Ovary (tissue), 7 donors: ENCODE measurements at regions not wholly inside any gene's neighbourhood (a gene's known extent, or its start where the extent isn't known, plus 50 kb on each side); places are given as distances from the start of the nearest gene placed in this dataset.

ENCODE experiments used
- DNase-seq, 5 donors: peaks; one replicate each; pipeline ENCODE4 v3.0.0-alpha.2; 2019 to 2020
- H3K27ac ChIP-seq, 2 donors: fragments of 200-600 bp; one replicate each; pipeline versions ENCODE4 v1.5.1 to v1.8.0; 2019 to 2022
- H3K27me3 ChIP-seq: fragments of 200-600 bp; one replicate; pipeline ENCODE4 v1.8.0; 2022
- H3K36me3 ChIP-seq: fragments of 200-600 bp; sonication (generic); one replicate; pipeline ENCODE4 v1.5.1; 2019
- H3K4me1 ChIP-seq: one replicate; pipeline ENCODE4 v1.8.1; 2013; ENCODE audit warnings: mild to moderate bottlenecking, moderate library complexity; ENCODE audit not compliant: insufficient read depth
- H3K4me3 ChIP-seq: fragments of 200-600 bp; sonication (generic); one replicate; pipeline ENCODE4 v1.5.1; 2017
- H3K9me3 ChIP-seq, 2 donors: fragments of 200-600 bp in 1 of 2; sonication (generic) in 1 of 2; one replicate each; pipeline versions ENCODE4 v1.5.1 to v1.8.1; 2013 to 2019; ENCODE audit warnings: mild to moderate bottlenecking in 1 of 2, moderate library complexity in 1 of 2
- EP300 ChIP-seq: sonication (generic); formaldehyde crosslinking; IDR thresholded peaks from one replicate; pipeline ENCODE4 v1.6.1; 2017; ENCODE audit warnings: antibody characterized with exemption
- POLR2A ChIP-seq: fragments of 450-650 bp; IDR thresholded peaks from one replicate; pipeline ENCODE4 v1.6.1; 2017; ENCODE audit warnings: antibody characterized with exemption, mild to moderate bottlenecking, moderate library complexity
- WGBS, 3 donors: extraction: QIAGEN DNeasy Blood & Tissue Kit in 1 of 3; methylation state at CpG; one replicate each; pipeline versions ENCODE4 v1.1.5 to v1.1.7; 2013 to 2017; 5-methylcytosine and 5-hydroxymethylcytosine counted together
- intact Hi-C, 4 donors: fragments of 100-400 bp; cut with DNase I; formaldehyde crosslinking; loops; one replicate each; pipeline versions ENCODE4 v1.11.0 to v1.15.1; 2022 to 2023
- TF ChIP-seq, protein P1 (sequence below), 3 donors: fragments of 450-650 bp in 2 of 3; fragments of 200-600 bp in 1 of 3; IDR thresholded peaks; one replicate each; pipeline versions ENCODE4 v1.5.1 to v1.8.0; 2016 to 2022; ENCODE audit warnings: antibody characterized with exemption in 3 of 3, mild to moderate bottlenecking in 1 of 3
- donor health status: DM: no; HTN: no; CAD: no; lungs with moderate emphysema.
- donor health status: DM: no; HTN: no; CAD: no.
- donor health status: Bipolar disorder and iron deficiency.
- donor health status: DM: no; HTN: no; CAD: no.
- donor health status: DM: yes; HTN: yes; CAD: no.

- 40 to 52% (median 51%) methylated on average over 4 of the region's 4 CpGs for WGBS, 3 donors
- TF ChIP-seq, protein P1, sequence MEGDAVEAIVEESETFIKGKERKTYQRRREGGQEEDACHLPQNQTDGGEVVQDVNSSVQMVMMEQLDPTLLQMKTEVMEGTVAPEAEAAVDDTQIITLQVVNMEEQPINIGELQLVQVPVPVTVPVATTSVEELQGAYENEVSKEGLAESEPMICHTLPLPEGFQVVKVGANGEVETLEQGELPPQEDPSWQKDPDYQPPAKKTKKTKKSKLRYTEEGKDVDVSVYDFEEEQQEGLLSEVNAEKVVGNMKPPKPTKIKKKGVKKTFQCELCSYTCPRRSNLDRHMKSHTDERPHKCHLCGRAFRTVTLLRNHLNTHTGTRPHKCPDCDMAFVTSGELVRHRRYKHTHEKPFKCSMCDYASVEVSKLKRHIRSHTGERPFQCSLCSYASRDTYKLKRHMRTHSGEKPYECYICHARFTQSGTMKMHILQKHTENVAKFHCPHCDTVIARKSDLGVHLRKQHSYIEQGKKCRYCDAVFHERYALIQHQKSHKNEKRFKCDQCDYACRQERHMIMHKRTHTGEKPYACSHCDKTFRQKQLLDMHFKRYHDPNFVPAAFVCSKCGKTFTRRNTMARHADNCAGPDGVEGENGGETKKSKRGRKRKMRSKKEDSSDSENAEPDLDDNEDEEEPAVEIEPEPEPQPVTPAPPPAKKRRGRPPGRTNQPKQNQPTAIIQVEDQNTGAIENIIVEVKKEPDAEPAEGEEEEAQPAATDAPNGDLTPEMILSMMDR (IDR thresholded peaks at IDR 0.05): no peak
- no peaks in the 10 kb centered on the region for H3K27me3 ChIP-seq
- intact Hi-C loops: no loop called here
- DNase-seq: no peak
- H3K4me3 ChIP-seq: no peak overlapping the region
- H3K36me3 ChIP-seq: no peaks in the 10 kb centered on the region
- H3K27ac ChIP-seq: no peak overlapping the region
- H3K4me1 ChIP-seq: no peaks in the 10 kb centered on the region
- H3K9me3 ChIP-seq: no peaks in the 10 kb centered on the region
Measured at GRCh38 chrX:4809571-4809970, 1096.1 kb upstream of the PRKX start.

DNA sequence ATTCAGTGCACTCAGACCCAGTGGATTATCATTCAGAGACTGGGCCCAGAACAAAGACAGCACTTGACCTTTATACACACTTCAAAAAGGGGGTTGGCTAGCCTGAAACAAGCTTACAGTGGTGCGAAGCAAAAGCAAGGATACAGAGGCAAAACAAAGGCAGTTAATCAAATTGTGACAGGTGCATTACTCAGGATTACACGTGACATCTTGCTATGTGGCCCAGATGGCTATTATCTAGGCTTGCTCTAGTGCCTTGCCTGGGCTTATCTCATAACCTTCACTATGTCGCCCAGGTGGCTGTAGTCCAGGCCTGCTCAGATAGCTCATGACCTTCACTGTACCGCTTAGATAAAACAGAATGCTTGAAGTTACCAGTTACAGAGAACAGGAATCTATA is 1092.1 kb upstream of the PRKX start:
- no peaks in the 10 kb centered on the region for H3K36me3 ChIP-seq
- no peaks in the 10 kb centered on the region for H3K9me3 ChIP-seq
- no peak overlapping the region for H3K27ac ChIP-seq
- no peaks in the 10 kb centered on the region for H3K27me3 ChIP-seq
- no peak overlapping the region for H3K4me3 ChIP-seq
- DNase-seq: no peak
- TF ChIP-seq EP300 (no peak), POLR2A (no peak)
- H3K4me1 ChIP-seq: no peaks in the 10 kb centered on the region
- intact Hi-C loops: no loop called here
- WGBS, 3 donors: 9 to 28% (median 9%) methylated on average over 4 of the region's 4 CpGs

DNA sequence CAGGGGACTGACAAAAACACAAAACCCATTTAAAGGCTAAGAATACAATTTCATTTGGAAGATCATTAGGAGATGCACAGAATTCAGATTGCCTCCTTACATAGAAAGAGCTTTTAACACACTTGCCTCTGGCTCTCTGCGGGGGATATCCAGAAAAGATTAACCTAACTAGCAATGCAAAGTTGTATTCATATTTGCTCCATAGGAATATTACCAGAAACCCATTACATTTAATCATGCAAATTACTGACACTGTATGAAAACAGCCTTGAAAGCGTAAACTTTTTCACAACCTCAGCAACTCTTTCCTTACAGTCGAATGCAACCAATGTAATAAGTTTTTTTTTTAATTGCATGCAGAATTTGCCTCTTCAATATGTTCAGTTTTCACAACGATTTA is 1087.3 kb upstream of the PRKX start:
- H3K27me3 ChIP-seq: no peaks in the 10 kb centered on the region
- WGBS, 3 donors: 65 to 80% (median 70%) methylated on average over 4 of the region's 4 CpGs
- TF ChIP-seq EP300: no peak

DNA sequence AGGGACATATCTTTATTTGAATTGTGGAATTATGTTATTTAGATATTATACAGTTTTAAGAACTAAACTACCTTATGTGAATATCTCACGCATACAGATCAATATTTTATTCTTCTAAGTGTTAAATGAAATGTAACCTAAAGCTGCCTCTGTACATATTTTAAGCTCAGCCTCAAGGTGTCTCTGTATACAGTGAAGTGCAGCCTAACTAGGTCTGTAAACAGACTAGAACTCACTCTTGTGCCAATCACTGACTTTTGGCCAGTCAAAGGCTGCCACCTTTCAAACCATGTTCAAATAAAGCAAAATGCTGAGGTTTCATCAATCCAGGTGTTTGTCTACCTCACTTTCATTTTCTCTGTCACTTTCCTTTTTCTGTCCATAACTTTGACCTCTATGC is 1074.5 kb upstream of the PRKX start:
- H3K4me3 ChIP-seq: no peak overlapping the region
- intact Hi-C loops: no loop called here
- 85 to 87% (median 86%) methylated on average over 1 of the region's 1 CpG for WGBS, 3 donors

More for the DNA sequence above, 1087.3 kb upstream of the PRKX start:
- H3K36me3 ChIP-seq: no peaks in the 10 kb centered on the region
- no peak for DNase-seq
- intact Hi-C loops: no loop called here
- no peak overlapping the region for H3K27ac ChIP-seq
- H3K4me3 ChIP-seq: no peak overlapping the region
- H3K9me3 ChIP-seq: no peaks in the 10 kb centered on the region
- no peaks in the 10 kb centered on the region for H3K4me1 ChIP-seq

DNA sequence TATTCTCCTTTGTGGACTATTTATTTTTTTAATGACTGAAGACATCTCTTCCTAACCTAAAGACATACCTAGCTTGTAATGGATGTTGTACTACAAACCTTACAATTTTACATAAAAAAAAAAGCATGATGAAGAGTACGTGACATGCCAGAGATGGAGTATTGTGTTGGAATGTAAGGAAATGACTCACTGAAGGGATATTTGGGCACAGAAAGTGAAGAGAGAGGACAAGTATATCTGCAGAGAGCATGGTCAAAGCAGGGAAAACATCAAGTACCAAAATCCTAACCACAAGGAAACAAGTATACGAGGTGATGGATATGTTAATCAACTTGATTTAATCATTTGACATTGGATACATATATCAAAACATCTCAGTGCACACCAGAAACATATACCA is 1051.4 kb upstream of the PRKX start:
- H3K9me3 ChIP-seq: no peaks in the 10 kb centered on the region
- 68 to 74% (median 70%) methylated on average over 2 of the region's 2 CpGs for WGBS, 3 donors
- TF ChIP-seq EP300 (no peak), POLR2A (no peak)
- TF ChIP-seq, protein P1 (IDR thresholded peaks at IDR 0.05): no peak
- no peak for DNase-seq
- H3K27ac ChIP-seq: no peak overlapping the region
- no peaks in the 10 kb centered on the region for H3K27me3 ChIP-seq
- H3K4me1 ChIP-seq: no peaks in the 10 kb centered on the region
- no peak overlapping the region for H3K4me3 ChIP-seq
- H3K36me3 ChIP-seq: no peaks in the 10 kb centered on the region
- intact Hi-C loops: no loop called here

More for the DNA sequence above, 1074.5 kb upstream of the PRKX start:
- H3K27ac ChIP-seq: no peak overlapping the region
- no peaks in the 10 kb centered on the region for H3K36me3 ChIP-seq
- no peaks in the 10 kb centered on the region for H3K9me3 ChIP-seq
- H3K27me3 ChIP-seq: no peaks in the 10 kb centered on the region
- H3K4me1 ChIP-seq: no peaks in the 10 kb centered on the region
- TF ChIP-seq, protein P1 (IDR thresholded peaks at IDR 0.05): no peak
- TF ChIP-seq POLR2A: no peak
- no peak for TF ChIP-seq EP300
- no peak for DNase-seq

DNA sequence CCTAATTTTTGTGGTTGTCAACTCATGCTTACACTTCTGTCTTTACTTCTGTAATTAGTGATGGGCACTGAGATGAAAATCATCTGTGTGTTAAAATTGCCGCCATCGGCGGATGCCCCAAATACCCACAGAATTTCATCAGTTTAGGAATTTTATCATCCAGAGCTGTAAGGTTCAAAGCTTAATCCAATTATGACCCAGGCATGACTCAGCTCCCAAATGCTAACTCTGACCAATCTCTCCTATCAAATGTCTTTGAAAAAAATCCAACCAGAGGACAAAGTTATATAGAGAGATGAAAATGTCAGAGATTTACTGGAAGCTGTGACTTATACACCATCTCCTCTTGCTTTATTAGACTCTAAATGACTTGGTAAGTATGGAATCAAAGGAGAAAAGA is 1048.7 kb upstream of the PRKX start:
- Histone ChIP-seq H3K36me3 (no peaks in the 10 kb centered on the region), H3K4me3 (no peak overlapping the region), H3K27me3 (no peaks in the 10 kb centered on the region), H3K27ac (no peak overlapping the region), H3K4me1 (no peaks in the 10 kb centered on the region), H3K9me3 (no peaks in the 10 kb centered on the region)
- DNase-seq: no peak
- 94 to 98% (median 96%) methylated on average over 3 of the region's 3 CpGs for WGBS, 3 donors
- TF ChIP-seq, protein P1 (IDR thresholded peaks at IDR 0.05): no peak
- TF ChIP-seq POLR2A (no peak), EP300 (no peak)
- intact Hi-C loops: no loop called here
